HS-5 (cell line): ENCODE measurements at regions not wholly inside any gene's neighbourhood (a gene's known extent, or its start where the extent isn't known, plus 50 kb on each side); places are given as distances from the start of the nearest gene placed in this dataset.
A peak's percentile ranks its signal among the peaks of the same experiment; 100 is the strongest.
"Not testable (repeated sequence)": the region's sequence is repeated elsewhere in the genome, so short reads cannot be mapped to it uniquely, and the experiment has no call there.

Experiments used
- DNase-seq: peaks from one replicate; pipeline ENCODE4 v3.0.0-alpha.2; 2012; ENCODE audit warnings: low read depth

- DNase-seq = no peak
These were observed 133.7 kb downstream of the FOXB1 start for GRCh38 chr15:60137711-60138396.

GRCh38 chr15:60138397-60138968, 134.4 kb downstream of the FOXB1 start:
- no peak for DNase-seq

GRCh38 chr15:60152386-60152785, 148.3 kb downstream of the FOXB1 start:
- no peak for DNase-seq

GRCh38 chr15:60154764-60155325, 150.7 kb downstream of the FOXB1 start:
- no peak for DNase-seq

GRCh38 chr15:60155661-60156060, 151.6 kb downstream of the FOXB1 start:
- DNase-seq = no peak

GRCh38 chr15:60160909-60161308, 156.8 kb downstream of the FOXB1 start:
- DNase-seq = no peak

GRCh38 chr15:60161704-60162103, 157.6 kb downstream of the FOXB1 start:
- DNase-seq = no peak

- DNase-seq = no peak
These were observed 158.3 kb downstream of the FOXB1 start for GRCh38 chr15:60162251-60162967.

GRCh38 chr15:60162968-60163355, 158.9 kb downstream of the FOXB1 start:
- DNase-seq = no peak

GRCh38 chr15:60165111-60165510, 161.0 kb downstream of the FOXB1 start:
- no peak for DNase-seq

GRCh38 chr15:60172143-60172542, 168.0 kb downstream of the FOXB1 start:
- DNase-seq = no peak

GRCh38 chr15:60179786-60180391, 175.8 kb downstream of the FOXB1 start:
- peak; percentile 6 for DNase-seq

GRCh38 chr15:60181957-60182356, 177.8 kb downstream of the FOXB1 start:
- DNase-seq = not testable (repeated sequence)

GRCh38 chr15:60183366-60183765, 179.3 kb downstream of the FOXB1 start:
- DNase-seq = no peak

- DNase-seq = peak; percentile 45
These were observed 180.5 kb downstream of the FOXB1 start for GRCh38 chr15:60184579-60184978.

- DNase-seq = no peak
These were observed 186.9 kb downstream of the FOXB1 start for GRCh38 chr15:60191016-60191415.

- no peak for DNase-seq
These were observed 187.7 kb downstream of the FOXB1 start for GRCh38 chr15:60191821-60192220.

- DNase-seq = no peak
These were observed 191.5 kb downstream of the FOXB1 start for GRCh38 chr15:60195611-60196010.

- no peak for DNase-seq
These were observed 193.5 kb downstream of the ANXA2 start for GRCh38 chr15:60204131-60204885.

- DNase-seq = no peak
These were observed 189.1 kb downstream of the ANXA2 start for GRCh38 chr15:60208709-60209108.

- peak; percentile 8 for DNase-seq
These were observed 185.2 kb downstream of the ANXA2 start for GRCh38 chr15:60212536-60212935.
